Choroid plexus epithelial cell (primary cell): ENCODE measurements at regions not wholly inside any gene's neighbourhood (a gene's known extent, or its start where the extent isn't known, plus 50 kb on each side); places are given as distances from the start of the nearest gene placed in this dataset.
"Not testable (repeated sequence)": the region's sequence is repeated elsewhere in the genome, so short reads cannot be mapped to it uniquely, and the experiment has no call there.

Experiments
- DNase-seq: peaks from one replicate; pipeline ENCODE4 v3.0.0-alpha.2; 2010; ENCODE audit warnings: low read depth
- H3K4me3 ChIP-seq: 2 replicates; pipeline ENCODE4 v1.5.1; 2011; ENCODE audit warnings: low read depth, mild to moderate bottlenecking, control low read depth, low read length, moderate library complexity
- TF ChIP-seq, protein P1 (sequence below): conservative IDR thresholded peaks from 2 replicates; pipeline ENCODE4 v1.5.1; 2011; ENCODE audit warnings: low read depth, mild to moderate bottlenecking, control low read depth, inconsistent platforms, low read length, moderate library complexity

DNA sequence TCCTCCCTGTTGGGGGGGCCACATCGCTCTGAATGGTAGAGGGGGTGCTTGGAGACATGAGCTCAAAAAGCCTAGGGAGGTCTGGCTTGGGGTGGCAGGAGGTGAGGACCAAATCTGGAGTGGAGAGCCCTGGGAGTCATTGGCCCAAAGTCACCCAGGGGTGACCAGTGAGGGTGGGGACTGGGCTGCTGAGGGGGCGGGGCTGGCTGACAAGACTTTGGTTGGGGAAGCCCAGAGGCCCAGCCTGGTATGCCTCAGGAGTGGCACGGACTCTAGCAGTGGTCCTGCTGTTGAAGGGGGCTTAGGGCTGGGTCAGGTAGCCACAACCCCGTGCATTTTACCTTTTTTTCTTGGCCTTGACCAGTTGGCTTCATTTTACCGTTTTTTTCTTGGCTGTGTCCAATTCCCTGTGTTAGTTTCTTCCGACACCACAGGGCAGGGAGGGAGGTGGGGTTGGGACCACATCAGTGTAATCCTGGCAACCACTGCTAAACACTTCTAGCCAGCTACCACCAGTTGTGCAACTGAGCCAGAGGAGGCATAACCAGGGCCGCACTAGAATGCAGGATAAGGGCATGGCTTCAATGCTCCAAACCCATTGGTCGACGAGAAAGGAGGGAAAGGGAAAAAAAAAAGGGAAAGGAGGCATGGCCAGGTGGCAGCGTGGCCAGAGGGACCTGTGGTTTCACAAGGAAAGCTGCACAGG lies 105.3 kb upstream of the C2CD4B start:
- TF ChIP-seq, protein P1, sequence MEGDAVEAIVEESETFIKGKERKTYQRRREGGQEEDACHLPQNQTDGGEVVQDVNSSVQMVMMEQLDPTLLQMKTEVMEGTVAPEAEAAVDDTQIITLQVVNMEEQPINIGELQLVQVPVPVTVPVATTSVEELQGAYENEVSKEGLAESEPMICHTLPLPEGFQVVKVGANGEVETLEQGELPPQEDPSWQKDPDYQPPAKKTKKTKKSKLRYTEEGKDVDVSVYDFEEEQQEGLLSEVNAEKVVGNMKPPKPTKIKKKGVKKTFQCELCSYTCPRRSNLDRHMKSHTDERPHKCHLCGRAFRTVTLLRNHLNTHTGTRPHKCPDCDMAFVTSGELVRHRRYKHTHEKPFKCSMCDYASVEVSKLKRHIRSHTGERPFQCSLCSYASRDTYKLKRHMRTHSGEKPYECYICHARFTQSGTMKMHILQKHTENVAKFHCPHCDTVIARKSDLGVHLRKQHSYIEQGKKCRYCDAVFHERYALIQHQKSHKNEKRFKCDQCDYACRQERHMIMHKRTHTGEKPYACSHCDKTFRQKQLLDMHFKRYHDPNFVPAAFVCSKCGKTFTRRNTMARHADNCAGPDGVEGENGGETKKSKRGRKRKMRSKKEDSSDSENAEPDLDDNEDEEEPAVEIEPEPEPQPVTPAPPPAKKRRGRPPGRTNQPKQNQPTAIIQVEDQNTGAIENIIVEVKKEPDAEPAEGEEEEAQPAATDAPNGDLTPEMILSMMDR = no peak
- DNase-seq = no peak
- H3K4me3 ChIP-seq = no peak overlapping the region

DNA sequence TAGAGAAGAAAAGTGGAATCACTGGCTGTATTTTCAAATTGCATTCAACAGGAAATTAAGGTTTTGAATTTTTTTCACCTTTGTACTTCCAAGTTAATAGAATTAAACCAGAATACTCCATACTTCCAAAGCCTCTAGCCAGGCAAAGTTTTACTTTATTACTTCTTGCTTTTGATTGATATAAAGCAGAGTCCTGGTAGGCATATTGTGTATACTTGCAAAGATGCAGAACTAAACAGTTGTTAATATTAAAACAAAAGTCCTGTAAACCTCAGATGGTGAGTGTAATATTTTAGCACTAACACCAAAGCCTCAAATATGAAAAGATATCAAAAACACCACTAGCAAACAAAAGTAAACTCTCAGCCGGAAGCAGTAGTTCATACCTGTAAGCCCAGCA lies 107.2 kb upstream of the C2CD4B start:
- DNase-seq = no peak
- H3K4me3 ChIP-seq = no peak overlapping the region
- TF ChIP-seq, protein P1 = no peak

DNA sequence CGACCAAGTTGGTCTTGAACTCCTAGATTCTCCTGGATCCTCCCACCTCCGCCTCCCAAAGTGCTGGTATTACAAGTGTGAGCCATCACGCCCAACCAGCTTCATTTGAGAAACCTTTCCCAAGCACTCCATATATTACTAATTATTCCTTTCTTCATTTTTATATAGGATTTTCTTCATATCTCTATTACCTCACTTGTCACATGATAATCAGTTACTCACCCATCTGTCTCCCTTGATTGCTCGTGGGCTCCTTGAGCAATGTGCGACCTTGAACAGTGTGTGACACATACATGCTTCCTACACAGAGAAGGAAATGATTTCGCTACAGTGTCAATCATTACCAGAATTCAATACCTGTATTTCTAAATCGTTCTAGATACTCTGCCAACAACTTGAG lies 110.7 kb upstream of the C2CD4B start:
- H3K4me3 ChIP-seq = no peak overlapping the region
- TF ChIP-seq, protein P1 = no peak
- no peak for DNase-seq

DNA sequence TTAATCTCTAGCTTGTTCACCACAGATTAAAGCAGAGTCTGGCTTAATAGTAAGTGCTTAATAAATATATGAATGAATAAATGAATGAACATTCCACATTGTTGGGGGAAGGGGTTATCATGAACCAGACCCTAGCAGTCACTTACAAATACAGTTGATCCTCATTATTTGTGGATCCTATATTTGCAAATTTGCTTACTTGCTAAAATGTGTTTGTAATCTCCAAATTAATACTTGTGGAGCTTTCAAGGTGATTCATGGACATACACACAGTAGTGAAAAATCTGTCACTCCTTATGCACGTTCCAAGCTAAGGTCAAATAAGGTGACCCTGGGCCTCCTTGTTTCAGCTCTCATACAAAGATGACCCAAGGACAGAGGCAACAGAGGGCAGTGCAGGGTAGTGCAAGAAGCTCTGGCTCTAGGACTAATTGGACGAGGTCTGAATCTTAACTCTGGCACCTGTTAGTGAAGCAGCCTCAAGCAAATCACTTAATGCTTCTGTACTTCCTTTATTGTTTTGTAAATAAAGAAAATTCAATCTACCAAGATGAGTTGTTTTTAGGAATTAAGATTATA lies 112.8 kb upstream of the C2CD4B start:
- H3K4me3 ChIP-seq = no peak overlapping the region
- no peak for DNase-seq
- TF ChIP-seq, protein P1 = no peak

DNA sequence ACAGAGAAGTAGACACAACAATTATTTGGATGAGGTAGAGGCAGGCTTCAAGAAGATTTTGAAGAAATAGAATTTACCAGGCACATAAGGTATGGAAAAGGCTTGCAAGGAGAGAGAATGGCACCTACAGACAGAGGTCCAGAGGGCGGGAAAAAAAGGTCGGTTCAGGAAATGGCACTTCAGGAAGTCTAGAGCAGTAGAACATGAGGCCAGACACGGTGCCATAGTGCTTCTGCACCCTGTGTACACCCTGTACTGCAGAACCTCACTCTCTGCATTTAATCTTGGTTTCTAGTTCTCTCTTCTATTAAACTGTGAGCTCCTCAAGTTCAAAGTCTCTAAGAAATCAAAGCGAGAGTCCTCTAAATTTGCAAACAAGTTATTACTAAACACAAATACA lies 113.4 kb upstream of the C2CD4B start:
- TF ChIP-seq, protein P1 = no peak
- no peak overlapping the region for H3K4me3 ChIP-seq
- no peak for DNase-seq

DNA sequence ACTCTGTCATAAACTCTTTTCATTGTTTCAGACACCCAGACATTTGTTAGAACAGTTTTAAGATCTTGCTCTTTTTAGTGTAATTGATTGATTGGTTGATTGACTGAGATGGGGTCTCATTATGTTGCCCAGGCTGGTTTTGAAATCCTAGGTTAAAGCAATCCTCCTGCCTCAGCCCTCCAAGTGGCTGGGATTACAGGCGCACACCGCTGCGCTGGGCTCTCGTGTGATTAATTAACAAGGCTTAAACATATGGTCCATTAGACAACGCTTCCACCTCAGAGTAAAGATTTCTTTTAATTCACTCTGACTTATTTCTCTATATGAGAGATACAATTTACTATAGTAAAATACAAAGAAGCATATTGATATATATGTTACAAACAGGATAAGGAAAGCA lies 114.0 kb upstream of the C2CD4B start:
- H3K4me3 ChIP-seq = no peak overlapping the region
- DNase-seq = no peak
- TF ChIP-seq, protein P1 = no peak

DNA sequence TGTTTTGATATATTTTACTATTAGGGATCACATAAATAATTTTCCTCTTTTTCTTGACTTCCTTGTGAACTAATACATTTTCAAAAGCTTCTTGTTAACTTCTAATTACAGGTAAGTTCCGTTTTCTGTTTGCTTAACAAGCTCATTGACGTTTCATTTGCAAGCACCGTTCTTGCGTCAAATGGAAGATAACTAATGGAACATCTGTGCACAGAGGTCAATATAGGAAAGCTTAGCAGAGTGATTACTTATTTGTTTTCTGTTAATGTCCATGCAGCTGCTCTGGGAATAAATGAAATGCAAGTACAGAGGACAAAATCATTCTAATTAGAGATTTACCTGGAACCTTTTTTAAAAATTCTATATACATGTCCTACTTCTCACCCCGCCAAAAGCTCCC lies 115.5 kb upstream of the C2CD4B start:
- no peak overlapping the region for H3K4me3 ChIP-seq
- no peak for DNase-seq
- TF ChIP-seq, protein P1 = no peak

DNA sequence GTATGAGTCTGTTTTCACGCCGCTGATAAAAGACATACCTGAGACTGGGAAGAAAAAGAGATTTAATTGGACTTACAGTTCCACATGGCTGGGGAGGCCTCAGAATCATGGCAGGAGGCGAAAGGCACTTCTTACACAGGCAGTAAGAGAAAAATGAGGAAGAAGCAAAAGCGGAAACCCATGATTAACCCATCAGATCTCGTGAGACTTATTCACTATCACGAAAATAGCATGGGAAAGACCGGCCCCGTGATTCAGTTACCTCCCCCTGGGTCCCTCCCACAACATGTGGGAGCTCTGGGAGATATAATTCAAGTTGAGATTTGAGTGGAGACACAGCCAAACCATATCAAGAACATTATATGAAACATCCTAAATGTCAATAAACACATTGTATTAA lies 116.7 kb upstream of the C2CD4B start:
- DNase-seq = not testable (repeated sequence)

More for the DNA sequence above, 116.7 kb upstream of the C2CD4B start:
- H3K4me3 ChIP-seq = not testable (repeated sequence)
